DOHH2 (cell line): ENCODE measurements at regions not wholly inside any gene's neighbourhood (a gene's known extent, or its start where the extent isn't known, plus 50 kb on each side); places are given as distances from the start of the nearest gene placed in this dataset.

Experiments
- H3F3A ChIP-seq: fragments of 200-600 bp; sonication (generic), shearing (Covaris generic); 2 replicates; pipeline ENCODE4 v1.6.0; 2016; ENCODE audit warnings: antibody characterized with exemption, mild to moderate bottlenecking; ENCODE audit not compliant: control insufficient read depth, insufficient read depth
- H3K27ac ChIP-seq: fragments of 200-600 bp; sonication (generic); 2 replicates; pipeline ENCODE4 v1.5.1; 2014; ENCODE audit warnings: low read depth, mild to moderate bottlenecking, low read length, moderate library complexity
- H3K27me3 ChIP-seq: fragments of 200-600 bp; sonication (generic); 2 replicates; pipeline ENCODE4 v1.6.1; 2014; ENCODE audit warnings: mild to moderate bottlenecking, low read length, mixed read lengths; ENCODE audit not compliant: control insufficient read depth
- H3K36me3 ChIP-seq: fragments of 200-600 bp; sonication (generic); 2 replicates; pipeline ENCODE4 v1.6.1; 2014; ENCODE audit warnings: mild to moderate bottlenecking, low read length, moderate library complexity, mixed read lengths; ENCODE audit not compliant: control insufficient read depth
- H3K4me1 ChIP-seq: fragments of 200-600 bp; sonication (generic); 2 replicates; pipeline ENCODE4 v1.6.1; 2014; ENCODE audit warnings: mild to moderate bottlenecking, low read length, mixed read lengths; ENCODE audit not compliant: control insufficient read depth
- H3K4me2 ChIP-seq: fragments of 200-600 bp; sonication (generic); 2 replicates; pipeline ENCODE4 v1.6.0; 2014; ENCODE audit warnings: mild to moderate bottlenecking, low read length, moderate library complexity
- H3K4me3 ChIP-seq: fragments of 200-600 bp; sonication (generic); 2 replicates; pipeline ENCODE4 v1.5.1; 2014; ENCODE audit warnings: mild to moderate bottlenecking, low read length, mixed read lengths
- H3K79me2 ChIP-seq: fragments of 200-600 bp; sonication (generic); 2 replicates; pipeline ENCODE4 v1.6.1; 2014; ENCODE audit warnings: mild to moderate bottlenecking, low read length, mixed read lengths; ENCODE audit not compliant: control insufficient read depth
- H3K9me2 ChIP-seq: fragments of 200-600 bp; sonication (generic); replicated peaks from 2 replicates; pipeline ENCODE4 v1.6.1; 2014; ENCODE audit warnings: mild to moderate bottlenecking, low read length, mixed read lengths; ENCODE audit not compliant: control insufficient read depth
- H3K9me3 ChIP-seq: fragments of 200-600 bp; sonication (generic); 2 replicates; pipeline ENCODE4 v1.6.1; 2014; ENCODE audit warnings: antibody characterized with exemption, low read length, mixed read lengths; ENCODE audit not compliant: control insufficient read depth, insufficient read depth
- H4K20me1 ChIP-seq: fragments of 200-600 bp; sonication (generic); 2 replicates; pipeline ENCODE4 v1.6.0; 2014; ENCODE audit warnings: low read depth, mild to moderate bottlenecking, antibody characterized with exemption, low read length, moderate library complexity; ENCODE audit not compliant: control insufficient read depth, insufficient read depth
- CTCF ChIP-seq: fragments of 200-600 bp; sonication (generic); IDR thresholded peaks from one replicate; pipeline ENCODE4 v1.5.1; 2014; ENCODE audit warnings: antibody characterized with exemption, mild to moderate bottlenecking, low read depth, low read length; ENCODE audit not compliant: poor library complexity, severe bottlenecking
- EZH2phosphoT487 ChIP-seq: fragments of 200-600 bp; sonication (generic); IDR thresholded peaks from 2 replicates; pipeline ENCODE4 v1.6.1; 2017; ENCODE audit warnings: borderline replicate concordance, mild to moderate bottlenecking, antibody characterized with exemption, low read length, moderate library complexity, mixed read lengths

GRCh38 chr1:168374566-168374965, 93.9 kb downstream of the TBX19 start:
- no peaks in the 10 kb centered on the region for H4K20me1 ChIP-seq
- no peaks in the 10 kb centered on the region for H3F3A ChIP-seq
- no peaks in the 10 kb centered on the region for H3K27me3 ChIP-seq
- H3K9me2 ChIP-seq: no peaks in the 10 kb centered on the region
- no peak overlapping the region for H3K4me2 ChIP-seq
- no peak overlapping the region for H3K4me3 ChIP-seq
- H3K9me3 ChIP-seq: no peaks in the 10 kb centered on the region
- no peaks in the 10 kb centered on the region for H3K79me2 ChIP-seq
- H3K4me1 ChIP-seq: no peaks in the 10 kb centered on the region
- H3K27ac ChIP-seq: no peak overlapping the region
- TF ChIP-seq CTCF: no peak
- no peak for TF ChIP-seq EZH2phosphoT487
- no peaks in the 10 kb centered on the region for H3K36me3 ChIP-seq

- H3K4me2 ChIP-seq: no peak overlapping the region
- no peaks in the 10 kb centered on the region for H3K9me2 ChIP-seq
These were observed 93.2 kb downstream of the TBX19 start for GRCh38 chr1:168373869-168374268.

GRCh38 chr1:168372861-168373371, 92.2 kb downstream of the TBX19 start:
- Histone ChIP-seq H4K20me1 (no peaks in the 10 kb centered on the region), H3K4me3 (no peak overlapping the region), H3K27ac (no peak overlapping the region), H3K9me2 (no peaks in the 10 kb centered on the region), H3K79me2 (no peaks in the 10 kb centered on the region), H3F3A (no peaks in the 10 kb centered on the region), H3K4me2 (no peak overlapping the region), H3K27me3 (no peaks in the 10 kb centered on the region), H3K36me3 (no peaks in the 10 kb centered on the region), H3K9me3 (no peaks in the 10 kb centered on the region), H3K4me1 (no peaks in the 10 kb centered on the region)
- no peak for TF ChIP-seq EZH2phosphoT487

More at GRCh38 chr1:168373869-168374268, 93.2 kb downstream of the TBX19 start:
- Histone ChIP-seq H3K27ac (no peak overlapping the region), H3K4me3 (no peak overlapping the region), H3K4me1 (no peaks in the 10 kb centered on the region), H3K36me3 (no peaks in the 10 kb centered on the region), H3K9me3 (no peaks in the 10 kb centered on the region), H3K27me3 (no peaks in the 10 kb centered on the region), H3F3A (no peaks in the 10 kb centered on the region), H3K79me2 (no peaks in the 10 kb centered on the region), H4K20me1 (no peaks in the 10 kb centered on the region)
- TF ChIP-seq EZH2phosphoT487: no peak
- TF ChIP-seq CTCF: no peak

GRCh38 chr1:168372307-168372706, 91.6 kb downstream of the TBX19 start:
- Histone ChIP-seq H3K4me1 (no peaks in the 10 kb centered on the region), H3K79me2 (no peaks in the 10 kb centered on the region), H3K27ac (no peak overlapping the region), H3K9me2 (no peaks in the 10 kb centered on the region), H3K4me2 (no peak overlapping the region), H3K9me3 (no peaks in the 10 kb centered on the region), H3K36me3 (no peaks in the 10 kb centered on the region), H3F3A (no peaks in the 10 kb centered on the region), H4K20me1 (no peaks in the 10 kb centered on the region), H3K4me3 (no peak overlapping the region), H3K27me3 (no peaks in the 10 kb centered on the region)
- TF ChIP-seq CTCF (no peak), EZH2phosphoT487 (no peak)
